Activated CD8-positive, alpha-beta memory T cell treated with anti-CD3 and anti-CD28 coated beads, Interleukin-2, amount 50 U/mL, for 24 hours (primary cell): ENCODE measurements at regions not wholly inside any gene's neighbourhood (a gene's known extent, or its start where the extent isn't known, plus 50 kb on each side); places are given as distances from the start of the nearest gene placed in this dataset.

Experiments
- DNase-seq: peaks from one replicate; pipeline ENCODE4 v3.0.0-alpha.2; 2020; ENCODE audit errors: extremely low read depth

GRCh38 chr7:15922002-15922401, 235.5 kb upstream of the MEOX2 start:
- DNase-seq: no peak

DNA sequence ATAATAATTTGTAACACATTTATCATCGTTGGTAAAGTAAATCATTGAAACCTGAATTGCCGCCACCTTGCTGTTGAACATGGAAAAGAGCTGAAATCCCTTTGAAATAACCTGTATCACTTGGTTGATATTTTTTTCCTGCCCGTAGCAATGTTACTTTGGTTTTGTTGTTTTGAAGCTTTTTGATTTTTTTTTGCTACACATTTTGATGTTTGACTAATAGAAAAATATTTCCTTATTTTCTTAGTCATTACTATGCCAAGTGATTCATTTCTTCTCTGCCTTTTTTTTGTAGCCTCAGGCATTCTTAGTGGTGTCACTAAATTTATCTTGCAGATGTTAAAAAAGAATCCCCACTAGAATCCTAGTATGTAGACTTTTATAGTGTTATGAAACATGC, 235.1 kb upstream of the MEOX2 start:
- DNase-seq: no peak

GRCh38 chr7:15920953-15921352, 234.5 kb upstream of the MEOX2 start:
- no peak for DNase-seq

GRCh38 chr7:15916681-15917380, 230.3 kb upstream of the MEOX2 start:
- DNase-seq: no peak

DNA sequence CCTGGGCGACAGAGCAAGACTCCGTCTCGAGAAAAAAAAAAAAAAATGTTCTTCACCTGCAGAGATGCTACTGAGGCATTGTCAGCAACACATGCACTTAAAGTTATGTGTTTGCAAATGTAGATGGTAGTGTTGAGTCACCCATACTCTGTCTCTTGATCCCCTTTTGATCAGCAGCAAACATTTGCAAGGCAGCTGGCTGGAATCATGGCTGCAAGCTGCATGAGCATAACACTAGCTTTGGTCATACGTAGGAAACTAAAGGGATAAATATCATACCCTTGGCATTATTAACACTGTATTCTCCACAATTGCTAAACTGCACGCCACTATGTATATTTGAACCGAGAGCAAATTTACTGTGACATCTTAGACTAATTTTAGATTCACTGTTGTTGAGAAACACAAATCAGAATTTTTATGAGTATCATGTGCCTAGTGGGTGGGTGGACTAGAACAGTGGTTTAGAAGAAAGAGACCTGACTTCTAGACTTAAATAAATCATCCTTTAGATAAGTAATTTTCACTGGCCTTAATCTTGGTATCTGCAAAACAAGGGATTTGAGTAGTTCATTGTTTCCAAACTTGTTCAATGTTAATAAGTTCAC, 229.3 kb upstream of the MEOX2 start:
- DNase-seq: no peak

DNA sequence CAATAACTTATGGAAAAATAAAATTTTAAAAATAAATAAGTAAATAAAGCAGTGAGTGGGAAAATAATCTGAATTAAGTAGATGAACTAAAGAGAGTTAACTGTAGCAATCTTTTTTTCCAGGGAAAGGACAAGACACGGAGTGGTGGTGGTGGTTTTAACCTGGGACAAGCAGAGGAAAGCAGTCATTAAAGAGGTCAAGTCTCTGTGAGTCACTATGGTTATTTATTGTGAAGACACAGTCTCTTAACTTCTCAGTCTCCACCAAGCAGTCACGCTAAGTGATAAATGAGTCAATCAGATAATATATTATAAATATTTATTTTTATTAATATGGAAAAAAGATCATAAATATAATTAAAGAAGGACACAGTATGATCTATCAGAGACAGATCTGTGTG, 228.1 kb upstream of the MEOX2 start:
- no peak for DNase-seq

- no peak for DNase-seq
Measured at GRCh38 chr7:15906436-15906835, 220.0 kb upstream of the MEOX2 start.

GRCh38 chr7:15905251-15906040, 219.0 kb upstream of the MEOX2 start:
- no peak for DNase-seq

- no peak for DNase-seq
Measured at GRCh38 chr7:15891151-15891881, 204.8 kb upstream of the MEOX2 start.

GRCh38 chr7:15889507-15889906, 203.0 kb upstream of the MEOX2 start:
- no peak for DNase-seq

- DNase-seq: no peak
Measured at GRCh38 chr7:15888090-15888489, 201.6 kb upstream of the MEOX2 start.

GRCh38 chr7:15886626-15887025, 200.1 kb upstream of the MEOX2 start:
- DNase-seq: no peak

DNA sequence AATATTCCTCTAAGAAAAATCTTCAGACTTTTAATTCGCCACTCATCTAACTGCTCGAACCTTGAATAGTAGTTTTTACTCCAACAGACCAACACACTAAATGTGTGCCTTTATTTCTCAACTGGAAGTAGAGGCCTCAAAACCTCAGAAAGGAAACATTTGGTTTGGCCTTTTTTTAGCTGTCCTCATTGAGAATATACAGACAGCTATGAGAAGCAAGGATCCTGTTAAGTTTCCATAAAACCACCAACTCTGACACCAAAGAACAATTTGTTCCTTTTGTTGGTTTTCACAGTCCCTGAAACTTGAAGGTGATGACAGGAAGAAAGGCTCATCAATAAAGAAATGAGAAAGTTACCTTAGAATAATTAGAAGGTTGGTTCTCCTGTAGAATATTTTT, 199.2 kb upstream of the MEOX2 start:
- no peak for DNase-seq

GRCh38 chr7:15874774-15875173, 188.3 kb upstream of the MEOX2 start:
- no peak for DNase-seq

DNA sequence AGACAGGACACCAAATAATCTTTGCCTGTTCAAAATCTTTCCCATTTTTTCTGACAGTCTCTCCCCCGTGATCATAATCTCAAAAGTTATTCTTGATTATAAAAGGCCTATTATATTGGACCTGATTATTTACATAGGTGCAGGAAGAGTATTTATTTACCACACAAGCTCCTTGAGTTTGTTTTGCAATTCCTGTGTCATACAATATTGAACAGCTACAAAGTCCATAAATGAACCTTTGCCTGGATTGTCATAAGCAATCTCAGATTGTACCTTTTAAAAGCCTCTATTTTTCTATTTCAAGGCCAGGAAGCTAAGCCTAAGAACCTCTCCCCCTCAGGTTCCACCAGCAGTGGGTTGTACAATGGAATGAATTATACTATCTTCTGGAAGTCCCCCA, 183.9 kb upstream of the MEOX2 start:
- DNase-seq: no peak

GRCh38 chr7:15867441-15867840, 181.0 kb upstream of the MEOX2 start:
- no peak for DNase-seq

DNA sequence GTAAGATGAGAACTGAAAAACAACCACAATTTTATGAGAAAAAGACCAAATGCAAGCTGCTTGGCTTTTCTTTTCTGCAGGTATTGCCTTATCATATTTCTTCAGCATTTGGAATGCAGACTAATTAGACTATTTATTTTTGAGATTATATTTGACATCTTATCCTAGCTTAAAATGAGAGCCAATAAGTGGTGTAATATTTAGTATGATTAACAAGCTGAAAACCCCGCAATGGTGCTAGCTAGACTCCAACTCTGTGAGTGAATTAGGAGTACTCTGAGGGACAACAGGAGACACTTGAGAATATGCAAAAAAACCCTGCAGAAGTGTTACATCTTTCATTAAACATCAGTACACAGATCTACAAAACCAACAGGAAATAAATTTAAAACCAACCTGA, 180.3 kb upstream of the MEOX2 start:
- no peak for DNase-seq

GRCh38 chr7:15864626-15864991, 178.1 kb upstream of the MEOX2 start:
- DNase-seq: no peak

DNA sequence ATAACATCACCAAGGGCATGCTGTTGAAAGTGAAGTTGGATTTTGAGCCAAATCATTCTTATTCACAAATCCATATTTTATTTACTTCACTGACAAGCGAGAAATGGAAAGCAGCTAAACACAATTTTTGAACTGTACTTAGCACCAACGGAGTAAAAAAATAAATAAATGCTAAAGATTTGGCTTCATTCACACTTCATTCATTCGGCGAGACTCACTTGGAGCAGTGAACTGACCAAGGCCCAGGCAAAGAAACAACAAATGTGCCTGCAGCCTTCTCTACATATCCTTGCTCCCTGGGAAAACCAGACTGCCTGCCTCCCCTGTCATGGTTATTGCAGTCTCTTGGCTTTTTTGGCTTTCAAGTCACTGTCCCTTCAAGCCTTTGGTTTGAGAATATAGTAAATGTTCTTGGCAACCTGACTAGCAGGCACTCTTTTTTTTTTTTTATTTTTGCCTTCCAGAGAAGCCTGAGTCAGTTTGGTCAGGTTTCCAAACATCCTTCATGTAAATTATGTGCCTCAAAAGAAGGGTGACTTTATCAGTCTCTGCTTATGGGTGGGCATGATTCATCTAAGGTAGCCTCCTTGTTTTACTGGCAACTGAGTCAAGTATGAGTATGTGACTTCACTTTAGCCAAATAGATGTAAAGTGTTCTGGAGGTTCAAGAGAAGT, 177.6 kb upstream of the MEOX2 start:
- DNase-seq: no peak

DNA sequence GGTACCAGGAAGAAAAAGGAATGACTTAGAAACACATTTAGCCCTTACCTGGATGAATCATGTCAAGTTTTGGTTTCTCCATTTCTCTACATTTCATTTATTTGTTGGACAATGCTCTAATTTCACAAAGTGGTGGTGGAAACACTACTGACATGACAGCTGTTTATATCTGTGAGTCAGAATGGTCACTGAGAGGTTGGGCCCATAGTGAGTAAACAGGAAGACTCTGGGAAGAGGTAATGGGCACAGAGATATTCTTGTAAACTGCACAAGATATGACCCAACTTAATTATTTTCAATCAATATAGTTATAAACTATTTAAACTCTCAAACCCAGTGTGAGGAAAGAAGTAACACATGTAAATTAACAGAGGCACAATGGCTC, 176.3 kb upstream of the MEOX2 start:
- no peak for DNase-seq

- no peak for DNase-seq
Measured at GRCh38 chr7:15862016-15862780, 175.7 kb upstream of the MEOX2 start.
